GM21723 (cell line): ENCODE measurements at regions not wholly inside any gene's neighbourhood (a gene's known extent, or its start where the extent isn't known, plus 50 kb on each side); places are given as distances from the start of the nearest gene placed in this dataset.

Experiments used
- ATAC-seq: cut with Tn5 transposase; IDR thresholded peaks from one replicate; pipeline ENCODE4 v1.9.1; 2021; ENCODE audit warnings: mild to moderate bottlenecking, moderate library complexity; ENCODE audit not compliant: unreplicated experiment

DNA sequence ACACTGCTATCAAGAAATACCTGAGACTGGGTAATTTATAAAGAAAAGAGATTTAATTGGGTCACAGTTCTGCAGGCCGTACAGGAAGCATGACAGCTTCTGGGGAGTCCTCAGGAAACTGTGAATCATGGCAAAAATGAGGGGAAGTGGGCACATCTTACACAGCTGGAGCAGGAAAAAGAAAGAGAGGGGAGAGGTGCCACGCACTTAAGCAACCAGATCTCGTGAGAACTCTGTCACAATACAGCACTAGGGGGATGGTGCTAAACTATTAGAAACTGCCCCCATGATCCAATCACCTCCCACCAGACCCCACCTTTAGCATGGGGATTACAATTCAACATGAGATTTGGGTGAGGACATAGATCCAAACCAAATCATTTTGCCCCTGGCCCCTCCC, 105.5 kb upstream of the CPLX2 start:
- ATAC-seq = no peak

- no peak for ATAC-seq
Observed at GRCh38 chr5:175766963-175767362, 104.4 kb upstream of the CPLX2 start.

GRCh38 chr5:175772747-175773533, 98.4 kb upstream of the CPLX2 start:
- ATAC-seq = no peak

DNA sequence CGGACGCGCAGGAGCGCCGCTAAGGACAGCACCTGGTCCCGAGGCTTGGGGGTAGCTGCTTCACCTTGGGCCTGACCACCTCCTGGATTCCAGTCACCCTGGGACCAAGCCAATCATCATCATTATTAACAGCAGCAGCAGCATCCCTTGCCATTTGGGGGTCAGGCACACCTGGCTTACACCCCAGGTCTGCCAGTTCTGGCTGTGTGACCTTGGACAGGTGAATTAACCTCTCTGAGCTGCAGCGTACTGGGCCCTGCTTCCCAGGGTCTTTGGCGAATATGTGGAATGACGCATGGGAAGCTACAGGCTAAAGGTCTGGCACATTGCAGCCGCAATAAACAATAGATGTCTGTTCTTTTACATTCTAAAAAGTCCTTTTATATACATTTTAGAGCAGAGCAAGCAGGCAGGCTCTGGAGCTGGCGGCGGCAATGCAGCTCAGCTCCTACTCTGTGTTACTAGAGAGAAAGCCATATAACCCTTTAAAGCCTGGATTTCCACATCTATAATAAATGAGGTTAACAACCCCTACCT, 97.8 kb upstream of the CPLX2 start:
- no peak for ATAC-seq

DNA sequence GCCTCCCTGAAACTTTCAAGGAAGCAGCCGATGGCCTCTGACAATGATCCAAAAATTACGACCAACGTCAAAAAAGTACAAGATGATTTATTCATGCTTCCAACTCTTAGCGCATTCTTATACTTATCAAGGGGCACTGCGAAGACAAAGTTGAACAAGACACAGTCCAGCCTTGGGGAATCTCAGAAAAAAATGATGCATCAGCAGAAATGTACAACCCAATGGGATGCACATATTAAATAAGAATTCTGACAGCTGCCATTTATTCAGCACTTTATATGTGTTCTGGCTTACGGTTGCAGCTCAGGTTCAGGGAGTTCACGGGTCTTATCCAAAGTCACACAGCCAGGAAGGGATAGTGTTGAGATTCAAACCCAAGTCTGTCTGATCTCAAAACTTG, 96.0 kb upstream of the CPLX2 start:
- no peak for ATAC-seq

DNA sequence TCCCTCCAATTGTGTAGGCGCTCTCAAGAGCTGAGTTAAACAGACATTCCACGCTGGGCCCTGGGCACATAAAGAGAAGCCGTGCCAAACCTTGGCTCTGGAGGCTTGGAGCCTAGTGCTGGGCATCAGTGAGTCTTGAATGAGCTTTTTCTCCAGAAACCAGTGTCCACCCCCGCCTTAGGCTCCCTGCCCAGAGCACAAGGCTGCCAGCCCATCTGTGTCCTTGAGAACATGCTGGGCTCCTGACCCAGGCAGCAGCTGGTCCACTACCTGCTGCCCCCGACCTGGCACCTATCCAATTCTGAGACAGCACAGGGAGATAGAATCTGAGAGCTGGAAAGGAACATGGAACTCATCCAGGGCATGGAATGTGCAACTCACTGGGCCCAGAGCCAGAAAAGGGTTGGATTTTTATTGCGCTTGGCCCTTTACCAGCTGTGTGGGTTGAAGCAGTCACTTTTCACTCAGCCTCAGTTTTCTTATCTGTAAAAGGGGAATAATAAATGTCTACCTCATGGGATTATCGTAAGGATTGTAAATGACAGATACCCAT, 92.4 kb upstream of the CPLX2 start:
- ATAC-seq = no peak

DNA sequence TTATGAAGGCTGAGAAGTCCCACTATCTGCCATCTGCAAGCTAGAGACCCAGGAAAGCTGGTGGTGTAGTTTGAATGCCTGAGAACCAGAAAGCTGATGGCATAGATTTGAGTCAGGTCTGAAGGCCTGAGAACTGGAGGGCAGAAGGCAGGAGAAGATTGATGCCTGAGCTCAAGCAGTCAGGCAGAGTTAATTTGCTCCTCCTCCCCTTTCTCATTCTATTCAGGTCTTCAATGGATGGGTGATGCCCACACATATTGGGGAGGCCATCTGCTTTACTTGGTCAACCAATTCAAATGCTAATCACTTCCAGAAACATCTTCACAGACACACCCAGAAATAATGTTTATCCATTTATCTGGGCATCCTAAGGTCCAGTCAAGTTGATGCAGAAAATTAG, 87.6 kb upstream of the CPLX2 start:
- ATAC-seq = no peak

- ATAC-seq = no peak
Observed at GRCh38 chr5:175784230-175784629, 87.1 kb upstream of the CPLX2 start.

GRCh38 chr5:175785681-175786080, 85.7 kb upstream of the CPLX2 start:
- no peak for ATAC-seq

GRCh38 chr5:175788155-175788787, 83.1 kb upstream of the CPLX2 start:
- ATAC-seq = no peak

DNA sequence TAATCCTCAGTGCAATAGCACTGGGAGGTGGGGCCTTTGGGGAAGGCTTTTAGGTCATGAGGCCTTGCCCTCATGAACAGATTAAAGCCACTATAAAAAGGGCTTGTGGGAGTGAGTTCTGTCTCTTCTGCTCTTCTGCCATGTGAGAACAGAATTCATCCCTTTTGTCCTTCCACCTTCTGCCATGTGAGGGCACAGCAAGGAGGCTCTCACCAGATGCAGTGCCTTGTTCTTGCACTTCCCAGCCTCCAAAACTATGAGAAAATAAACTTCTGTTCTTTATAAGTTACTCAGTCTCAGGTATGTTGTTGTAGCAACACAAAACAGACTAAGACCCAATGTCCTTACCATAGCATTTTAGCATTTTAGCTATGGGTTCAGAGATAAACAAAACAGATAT, 81.7 kb upstream of the CPLX2 start:
- ATAC-seq = no peak

GRCh38 chr5:175790796-175791195, 80.6 kb upstream of the CPLX2 start:
- no peak for ATAC-seq

DNA sequence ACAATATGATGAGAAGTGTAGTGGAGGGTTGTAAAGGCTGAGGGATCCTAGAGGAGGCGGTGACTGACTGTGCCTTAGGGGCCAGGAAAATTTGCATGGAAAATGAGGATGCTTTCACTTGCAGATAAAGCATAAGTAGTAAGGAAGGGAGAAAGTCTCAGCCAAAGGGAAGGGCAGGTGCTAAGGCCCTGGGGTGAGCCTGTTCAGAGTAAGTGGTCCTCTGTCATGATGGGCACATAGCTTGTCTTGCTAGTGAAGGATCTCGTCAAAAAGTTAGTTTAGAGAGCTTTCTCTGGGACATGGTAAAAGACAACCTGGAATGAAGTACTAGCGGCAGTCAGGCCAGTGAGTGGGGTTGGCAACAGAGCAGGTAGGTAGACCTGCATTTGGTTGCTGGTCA, 75.4 kb upstream of the CPLX2 start:
- ATAC-seq = no peak

DNA sequence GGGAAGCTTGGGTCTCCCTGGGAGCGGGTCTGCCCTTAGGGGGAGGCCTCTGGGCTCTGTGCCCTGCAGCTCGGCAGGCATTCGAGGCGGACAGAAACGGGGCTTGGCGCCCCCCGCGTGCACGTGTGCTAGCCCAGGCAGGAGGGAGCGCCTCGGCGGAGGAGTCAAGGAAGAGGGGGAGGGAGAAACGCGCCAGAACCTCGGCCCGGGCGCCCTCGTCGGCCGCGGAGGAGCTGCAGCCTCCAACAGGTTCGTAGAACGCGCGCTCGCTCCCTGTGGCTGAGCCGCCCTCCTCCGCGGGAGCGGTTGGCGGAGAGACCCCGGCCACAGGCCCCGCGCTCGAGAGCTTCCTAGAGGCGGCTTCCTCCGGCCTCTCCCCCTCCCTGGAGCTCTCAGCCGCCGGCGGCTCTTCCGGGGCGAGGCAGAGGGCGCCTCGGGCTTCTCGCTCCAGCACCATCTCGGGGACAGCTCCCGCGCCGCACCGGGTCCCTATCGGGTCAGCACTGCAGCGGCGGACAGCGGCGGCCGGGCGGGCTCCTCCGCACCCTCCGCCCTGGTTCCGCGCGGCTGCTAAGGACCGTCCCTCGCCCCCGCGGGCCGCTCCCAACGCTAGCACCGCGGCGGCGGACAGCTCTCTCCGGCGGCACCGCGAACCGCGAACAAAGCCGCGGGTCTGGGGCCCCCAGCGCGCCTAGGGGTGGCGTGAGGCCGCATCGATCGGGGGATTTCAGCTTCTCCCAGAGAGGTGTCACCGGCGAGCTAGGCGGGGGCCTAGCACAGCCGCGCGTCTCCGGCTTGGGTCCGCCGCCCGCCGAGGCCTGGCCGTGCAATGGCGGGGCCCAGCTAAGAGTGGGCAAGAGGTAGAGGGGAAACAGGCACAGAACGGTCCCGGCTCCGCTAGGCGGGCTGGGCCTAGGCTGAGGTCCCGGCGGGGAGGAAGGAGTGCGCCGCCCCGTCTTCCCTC, 74.6 kb upstream of the CPLX2 start:
- ATAC-seq = peak; percentile 65

DNA sequence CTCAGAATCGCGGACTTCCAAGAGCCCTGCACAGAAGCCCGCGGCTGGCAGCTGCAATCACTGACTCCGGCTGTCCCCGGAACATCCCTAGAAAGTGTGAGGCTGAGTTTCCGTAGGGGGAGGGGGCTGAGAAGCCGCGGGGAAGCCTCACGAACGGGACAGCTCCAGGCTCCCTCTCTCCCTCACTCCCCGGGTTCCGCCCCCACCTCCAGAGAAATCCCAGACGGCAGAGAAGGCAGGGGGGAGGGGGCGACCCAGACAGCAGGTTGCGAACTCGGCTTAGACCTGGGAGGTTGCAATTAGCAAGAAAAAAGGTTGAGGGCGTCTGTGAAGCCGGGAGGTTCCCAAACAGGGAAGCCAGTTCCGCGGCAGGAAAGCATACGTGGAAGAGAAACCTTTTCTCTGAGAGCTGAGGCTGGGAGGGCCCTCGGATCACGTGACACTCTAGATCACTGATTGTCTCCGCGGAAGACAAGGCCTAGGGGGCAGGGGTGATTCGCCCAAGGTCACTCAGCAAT, 73.8 kb upstream of the CPLX2 start:
- no peak for ATAC-seq

DNA sequence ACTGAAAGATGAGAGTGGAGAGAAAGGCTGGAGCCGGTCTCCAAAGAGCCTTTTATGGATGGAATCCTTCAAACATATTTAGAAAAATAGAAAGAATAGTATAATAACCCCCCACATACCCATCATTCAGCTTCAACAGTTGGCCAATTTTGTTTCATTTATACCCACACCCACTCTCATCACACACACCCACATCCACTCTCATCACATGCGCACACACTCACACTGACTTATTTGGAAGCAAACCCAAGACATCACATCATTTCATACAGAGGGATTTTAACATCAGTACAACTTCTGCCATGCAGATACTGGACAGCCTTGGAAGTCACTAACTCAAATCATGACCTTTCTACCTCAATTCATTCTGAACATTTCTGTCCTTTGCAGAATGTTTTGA, 72.8 kb upstream of the CPLX2 start:
- ATAC-seq = no peak

DNA sequence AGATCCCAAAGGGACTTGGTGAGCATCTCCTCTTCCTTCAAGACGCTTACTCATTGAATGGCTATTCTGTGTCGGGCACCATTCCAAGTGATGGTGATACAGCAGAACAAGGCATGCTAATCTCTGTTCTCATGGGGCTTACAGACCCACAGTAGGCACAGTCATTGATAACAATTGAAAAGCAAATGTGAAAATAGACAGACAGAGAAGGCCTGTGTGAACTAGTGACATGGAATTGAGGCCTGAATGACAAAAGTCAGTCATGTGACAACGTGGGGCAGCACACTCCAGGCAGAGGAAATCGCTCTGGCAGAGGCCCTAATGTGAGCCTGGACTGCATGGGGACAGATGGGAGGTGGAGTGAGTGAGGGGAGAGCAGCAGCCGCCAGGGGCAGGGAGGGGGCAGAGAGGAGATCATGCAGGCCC, 70.7 kb upstream of the CPLX2 start:
- ATAC-seq = no peak

- no peak for ATAC-seq
Observed at GRCh38 chr5:175802361-175802760, 69.0 kb upstream of the CPLX2 start.

DNA sequence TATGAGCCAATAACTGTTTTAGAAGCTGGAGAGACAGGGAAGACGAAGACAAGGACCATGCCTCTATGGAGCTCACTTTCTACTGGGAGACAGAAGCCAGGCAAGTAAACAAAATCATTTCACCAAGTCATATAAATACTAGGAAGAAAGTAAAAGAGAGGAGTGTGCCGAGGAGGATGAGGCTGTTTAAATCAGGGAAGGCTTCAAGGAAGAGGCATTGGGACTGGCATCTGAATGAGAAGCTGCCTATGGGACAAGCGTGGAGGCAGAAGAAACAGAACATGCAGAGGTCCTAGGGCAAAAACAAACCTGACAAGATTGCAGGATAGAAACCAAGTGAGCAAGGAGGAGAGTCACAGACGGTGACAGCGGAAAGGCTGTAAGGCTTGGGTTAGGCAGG, 68.1 kb upstream of the CPLX2 start:
- ATAC-seq = no peak

DNA sequence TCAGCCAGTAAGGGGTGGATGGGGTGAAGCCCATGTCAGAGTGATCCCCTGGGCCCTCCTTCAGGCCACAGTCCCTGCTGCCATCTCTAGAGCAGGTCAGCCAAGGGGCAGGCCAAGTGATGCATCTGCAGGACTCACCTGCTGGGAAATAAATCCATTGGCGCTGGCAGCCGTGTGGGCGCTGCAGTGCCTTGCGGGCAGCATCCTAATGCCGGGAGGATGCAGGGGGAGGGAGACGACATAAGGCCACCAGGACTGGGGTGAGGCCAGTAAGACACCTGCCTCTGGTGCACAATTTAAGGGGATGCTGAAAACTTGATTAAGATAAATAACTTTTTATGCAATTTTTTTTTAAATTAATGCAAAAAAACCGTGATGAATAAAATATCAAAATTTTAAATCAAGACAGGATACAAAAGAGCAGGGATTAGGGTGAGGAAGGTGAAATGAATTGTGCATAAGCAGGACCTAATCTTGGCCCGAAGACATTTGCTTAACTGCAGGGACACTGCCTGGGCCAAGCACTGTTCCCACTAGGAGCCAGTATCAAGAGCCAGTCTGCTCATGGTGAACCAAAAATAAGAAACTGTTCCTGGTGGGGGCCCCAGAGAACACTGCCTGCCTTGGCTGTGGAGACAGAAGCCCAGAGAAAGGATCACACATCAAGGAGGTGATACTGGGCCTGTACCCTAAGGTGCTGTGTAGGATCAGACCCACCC, 67.5 kb upstream of the CPLX2 start:
- no peak for ATAC-seq
